Keratinocyte (primary cell): ENCODE measurements at regions not wholly inside any gene's neighbourhood (a gene's known extent, or its start where the extent isn't known, plus 50 kb on each side); places are given as distances from the start of the nearest gene placed in this dataset.
A peak's percentile ranks its signal among the peaks of the same experiment; 100 is the strongest.

Experiments
- DNase-seq: peaks from one replicate; pipeline ENCODE4 v3.0.0-alpha.2; 2011; ENCODE audit warnings: low read depth, missing footprints, low spot score
- FAIRE-seq: peaks from 2 replicates; lab custom pipeline; 2011; peaks lifted over from hg19 to GRCh38; lab: Jason Lieb, UNC
- H2AFZ ChIP-seq: 2 replicates; pipeline ENCODE4 v1.6.0; 2012; ENCODE audit warnings: low read length, control low read depth, inconsistent platforms; ENCODE audit not compliant: control insufficient read depth
- H3K27ac ChIP-seq: 2 replicates; pipeline ENCODE4 v1.5.1; 2011; ENCODE audit warnings: low read length; ENCODE audit not compliant: control insufficient read depth, insufficient read depth
- H3K27me3 ChIP-seq: 3 replicates; pipeline ENCODE4 v1.6.0; 2011; ENCODE audit warnings: low read length; ENCODE audit not compliant: control insufficient read depth, insufficient read depth; ENCODE audit errors: extremely low read depth
- H3K36me3 ChIP-seq, 2 experiments: 2 replicates in 1 of 2; 3 replicates in 1 of 2; pipeline ENCODE4 v1.5.1; 2011; ENCODE audit warnings: low read length in 2 of 2, mild to moderate bottlenecking in 1 of 2; ENCODE audit not compliant: control insufficient read depth in 2 of 2, insufficient read depth in 2 of 2; ENCODE audit errors: extremely low read depth in 1 of 2
- H3K4me1 ChIP-seq: 3 replicates; pipeline ENCODE4 v1.5.1; 2011; ENCODE audit warnings: low read length; ENCODE audit not compliant: control insufficient read depth, insufficient read depth; ENCODE audit errors: extremely low read depth
- H3K4me2 ChIP-seq: 3 replicates; pipeline ENCODE4 v1.6.0; 2011; ENCODE audit warnings: low read depth, low read length; ENCODE audit not compliant: control insufficient read depth, insufficient read depth; ENCODE audit errors: extremely low read depth
- H3K4me3 ChIP-seq, 3 experiments: fragments of 200-600 bp in 1 of 3; sonication (generic) in 1 of 3; 2 replicates in 2 of 3; 3 replicates in 1 of 3; pipeline ENCODE4 v1.5.1; 2011 to 2016; ENCODE audit warnings: low read length in 3 of 3, mild to moderate bottlenecking in 3 of 3, control low read depth in 2 of 3, inconsistent platforms in 1 of 3, low read depth in 1 of 3, mixed read lengths in 1 of 3, mixed run types in 1 of 3, moderate library complexity in 1 of 3; ENCODE audit not compliant: control insufficient read depth in 2 of 3, insufficient read depth in 2 of 3; ENCODE audit errors: extremely low read depth in 1 of 3
- H3K79me2 ChIP-seq: 2 replicates; pipeline ENCODE4 v1.6.0; 2012; ENCODE audit warnings: low read length; ENCODE audit not compliant: control insufficient read depth, insufficient read depth
- H3K9ac ChIP-seq: 3 replicates; pipeline ENCODE4 v1.6.0; 2011; ENCODE audit warnings: low read length; ENCODE audit not compliant: control insufficient read depth, insufficient read depth; ENCODE audit errors: extremely low read depth
- H3K9me1 ChIP-seq: 3 replicates; pipeline ENCODE4 v1.6.0; 2011; ENCODE audit warnings: low read length; ENCODE audit not compliant: control insufficient read depth, insufficient read depth; ENCODE audit errors: extremely low read depth
- H3K9me3 ChIP-seq: 2 replicates; pipeline ENCODE4 v1.5.1; 2012; ENCODE audit warnings: low read depth, low read length; ENCODE audit not compliant: control insufficient read depth
- H4K20me1 ChIP-seq: 3 replicates; pipeline ENCODE4 v1.6.0; 2011; ENCODE audit warnings: low read length; ENCODE audit not compliant: control insufficient read depth, insufficient read depth; ENCODE audit errors: extremely low read depth
- EZH2 ChIP-seq: IDR thresholded peaks from one replicate; pipeline ENCODE4 v1.6.1; 2012; ENCODE audit warnings: inconsistent platforms, mild to moderate bottlenecking, low read length, moderate library complexity
- dilution Hi-C: fragments of 300-500 bp; cut with MboI; formaldehyde crosslinking; loops from one replicate; pipeline ENCODE4 v1.7.0; 2020; ENCODE audit warnings: low sequenced_read_pairs; ENCODE audit not compliant: extremely low pct_ligation_motif_present
- TF ChIP-seq, protein P1 (sequence below), 3 experiments: IDR thresholded peaks in 1 of 3; conservative IDR thresholded peaks in 1 of 3; optimal IDR thresholded peaks in 1 of 3; 2 replicates in 2 of 3; 3 replicates in 1 of 3; pipeline versions ENCODE3 to v1.5.1; 2011; ENCODE audit warnings: low read length in 3 of 3, mild to moderate bottlenecking in 3 of 3, moderate library complexity in 2 of 3, control low read depth in 1 of 3, inconsistent platforms in 1 of 3; ENCODE audit not compliant: insufficient read depth in 2 of 3; ENCODE audit errors: extremely low read depth in 1 of 3

DNA sequence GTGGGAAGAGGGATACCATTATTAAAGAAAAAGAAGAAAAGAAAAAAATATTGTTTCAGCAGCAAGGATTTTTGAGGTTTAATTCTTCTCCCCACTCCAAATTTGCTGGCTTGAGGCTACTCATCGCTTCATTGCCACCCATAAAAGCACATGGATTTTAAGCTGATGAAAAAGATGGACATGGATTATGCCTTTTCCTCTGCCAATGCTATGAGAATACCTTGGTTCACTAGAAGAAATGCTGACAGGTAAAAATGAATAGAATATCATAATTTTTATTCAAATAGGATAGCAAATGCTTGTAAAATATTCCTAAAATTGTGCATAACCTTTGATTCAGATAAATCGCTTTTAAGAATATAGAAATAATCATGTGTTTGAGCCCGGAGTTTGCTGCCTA, 289.7 kb upstream of the DPYD start:
- peak overlapping the region; percentile 54 for H3K9ac ChIP-seq
- H3K4me1 ChIP-seq = peaks cover 8% of the 10 kb centered on the region
- dilution Hi-C loops = no loop called here
- H4K20me1 ChIP-seq = no peaks in the 10 kb centered on the region
- DNase-seq = no peak
- peak overlapping the region; percentile 19 to 27 (median 21) for H3K4me3 ChIP-seq
- H3K27ac ChIP-seq = no peak overlapping the region
- TF ChIP-seq EZH2 = no peak
- TF ChIP-seq, protein P1, sequence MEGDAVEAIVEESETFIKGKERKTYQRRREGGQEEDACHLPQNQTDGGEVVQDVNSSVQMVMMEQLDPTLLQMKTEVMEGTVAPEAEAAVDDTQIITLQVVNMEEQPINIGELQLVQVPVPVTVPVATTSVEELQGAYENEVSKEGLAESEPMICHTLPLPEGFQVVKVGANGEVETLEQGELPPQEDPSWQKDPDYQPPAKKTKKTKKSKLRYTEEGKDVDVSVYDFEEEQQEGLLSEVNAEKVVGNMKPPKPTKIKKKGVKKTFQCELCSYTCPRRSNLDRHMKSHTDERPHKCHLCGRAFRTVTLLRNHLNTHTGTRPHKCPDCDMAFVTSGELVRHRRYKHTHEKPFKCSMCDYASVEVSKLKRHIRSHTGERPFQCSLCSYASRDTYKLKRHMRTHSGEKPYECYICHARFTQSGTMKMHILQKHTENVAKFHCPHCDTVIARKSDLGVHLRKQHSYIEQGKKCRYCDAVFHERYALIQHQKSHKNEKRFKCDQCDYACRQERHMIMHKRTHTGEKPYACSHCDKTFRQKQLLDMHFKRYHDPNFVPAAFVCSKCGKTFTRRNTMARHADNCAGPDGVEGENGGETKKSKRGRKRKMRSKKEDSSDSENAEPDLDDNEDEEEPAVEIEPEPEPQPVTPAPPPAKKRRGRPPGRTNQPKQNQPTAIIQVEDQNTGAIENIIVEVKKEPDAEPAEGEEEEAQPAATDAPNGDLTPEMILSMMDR (optimal IDR thresholded peaks at IDR 0.05 in 1 of 3, IDR thresholded peaks at IDR 0.05 in 1 of 3, conservative IDR thresholded peaks at IDR 0.05 in 1 of 3; ENCODE audit: extremely low read depth in 1 of 3, insufficient read depth in 2 of 3, low read length in 3 of 3) = no peak
- H2AFZ ChIP-seq = no peak overlapping the region
- FAIRE-seq = no peak
- H3K4me2 ChIP-seq = peak overlapping the region; percentile 44
- peaks cover 5% of the 10 kb centered on the region for H3K79me2 ChIP-seq
- H3K27me3 ChIP-seq = no peaks in the 10 kb centered on the region
- no peaks in the 10 kb centered on the region for H3K36me3 ChIP-seq
- H3K9me3 ChIP-seq = no peaks in the 10 kb centered on the region
- no peaks in the 10 kb centered on the region for H3K9me1 ChIP-seq

DNA sequence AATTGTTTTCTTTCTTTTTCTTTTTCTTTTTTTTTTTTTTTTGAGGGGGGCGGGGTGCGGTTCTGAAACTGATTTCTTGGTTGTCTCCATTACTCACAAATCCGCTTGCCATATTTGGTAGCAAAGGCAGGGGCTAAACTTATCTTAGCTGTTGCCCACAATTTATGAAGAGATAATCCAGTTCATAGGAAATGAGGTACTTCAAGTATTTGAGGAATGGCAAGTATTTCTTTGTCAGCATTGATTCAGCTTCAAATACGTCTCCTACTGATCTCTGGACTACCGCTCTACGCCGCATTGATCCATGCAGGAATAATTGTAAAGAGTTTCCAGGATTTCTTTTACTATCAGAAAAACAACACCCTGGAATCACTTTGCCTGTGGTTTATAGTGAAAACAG, 289.2 kb upstream of the DPYD start:
- Histone ChIP-seq H3K4me2 (peak overlapping the region; percentile 44), H2AFZ (no peak overlapping the region), H3K27me3 (no peaks in the 10 kb centered on the region), H3K4me1 (peaks cover 8% of the 10 kb centered on the region), H3K79me2 (peaks cover 2% of the 10 kb centered on the region), H3K9ac (peak overlapping the region; percentile 54), H3K36me3 (no peaks in the 10 kb centered on the region), H3K9me1 (no peaks in the 10 kb centered on the region), H3K27ac (no peak overlapping the region), H3K9me3 (no peaks in the 10 kb centered on the region), H3K4me3 (peak overlapping the region; percentile 19 to 27 (median 21)), H4K20me1 (no peaks in the 10 kb centered on the region)
- dilution Hi-C loops = no loop called here
- FAIRE-seq (peak; percentile 85), DNase-seq (peak; percentile 36)
- TF ChIP-seq, protein P1 (optimal IDR thresholded peaks at IDR 0.05 in 1 of 3, IDR thresholded peaks at IDR 0.05 in 1 of 3, conservative IDR thresholded peaks at IDR 0.05 in 1 of 3; ENCODE audit: extremely low read depth in 1 of 3, insufficient read depth in 2 of 3, low read length in 3 of 3) = no peak
- no peak for TF ChIP-seq EZH2
